ENCODE measurements at regions not wholly inside any gene's neighbourhood (a gene's known extent, or its start where the extent isn't known, plus 50 kb on each side); places are given as distances from the start of the nearest gene placed in this dataset.

DNA sequence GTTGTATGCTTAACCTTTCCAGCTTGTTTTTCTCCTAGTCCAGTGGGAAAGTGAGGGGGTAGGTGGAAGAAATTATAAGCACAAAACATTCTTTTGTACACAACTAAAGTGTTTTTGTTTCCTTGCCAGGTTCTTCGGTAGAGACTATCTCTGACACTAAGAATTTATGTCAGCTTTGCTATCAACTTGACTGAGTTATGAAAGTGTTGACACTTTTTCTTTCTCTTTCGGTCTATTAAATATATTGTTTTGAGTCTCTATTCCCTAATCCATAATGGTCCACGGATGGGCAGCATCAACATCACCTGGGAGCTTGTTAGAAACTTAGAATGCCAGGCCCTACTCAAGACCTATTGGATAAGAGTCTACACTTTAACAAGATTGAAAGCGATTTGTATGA lies 195.0 kb upstream of the ATP10B start (continued):
- TF ChIP-seq, protein P1, sequence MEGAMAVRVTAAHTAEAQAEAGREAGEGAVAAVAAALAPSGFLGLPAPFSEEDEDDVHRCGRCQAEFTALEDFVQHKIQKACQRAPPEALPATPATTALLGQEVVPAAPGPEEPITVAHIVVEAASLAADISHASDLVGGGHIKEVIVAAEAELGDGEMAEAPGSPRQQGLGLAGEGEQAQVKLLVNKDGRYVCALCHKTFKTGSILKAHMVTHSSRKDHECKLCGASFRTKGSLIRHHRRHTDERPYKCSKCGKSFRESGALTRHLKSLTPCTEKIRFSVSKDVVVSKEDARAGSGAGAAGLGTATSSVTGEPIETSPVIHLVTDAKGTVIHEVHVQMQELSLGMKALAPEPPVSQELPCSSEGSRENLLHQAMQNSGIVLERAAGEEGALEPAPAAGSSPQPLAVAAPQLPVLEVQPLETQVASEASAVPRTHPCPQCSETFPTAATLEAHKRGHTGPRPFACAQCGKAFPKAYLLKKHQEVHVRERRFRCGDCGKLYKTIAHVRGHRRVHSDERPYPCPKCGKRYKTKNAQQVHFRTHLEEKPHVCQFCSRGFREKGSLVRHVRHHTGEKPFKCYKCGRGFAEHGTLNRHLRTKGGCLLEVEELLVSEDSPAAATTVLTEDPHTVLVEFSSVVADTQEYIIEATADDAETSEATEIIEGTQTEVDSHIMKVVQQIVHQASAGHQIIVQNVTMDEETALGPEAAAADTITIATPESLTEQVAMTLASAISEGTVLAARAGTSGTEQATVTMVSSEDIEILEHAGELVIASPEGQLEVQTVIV (IDR thresholded peaks at IDR 0.05; ENCODE audit: borderline replicate concordance, partially characterized antibody): no peak

DNA sequence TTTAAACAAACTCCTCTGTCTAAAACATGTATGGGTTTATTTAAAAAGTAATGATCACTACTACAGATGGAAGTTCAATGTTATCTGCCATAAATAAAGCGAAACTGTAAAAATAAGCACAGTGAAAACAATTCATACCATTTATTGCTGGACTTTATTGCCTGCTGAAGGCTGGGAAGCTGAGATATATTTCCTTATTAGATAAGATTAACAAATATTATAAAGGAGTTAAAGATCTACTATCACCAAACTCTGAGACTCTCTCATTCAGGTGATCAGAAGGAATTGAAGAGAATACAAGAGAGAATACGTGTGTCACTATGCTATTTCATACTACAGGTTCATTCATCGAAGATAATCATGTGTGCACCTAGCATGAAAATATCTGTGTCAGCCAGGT lies 190.9 kb upstream of the ATP10B start:
- POLR2A ChIA-PET: no interaction called here
- no peak overlapping the region for H3K27ac ChIP-seq (ENCODE audit: control insufficient read depth, insufficient read depth)
- H3K4me3 ChIP-seq: no peak overlapping the region
- H3K4me2 ChIP-seq (ENCODE audit: control insufficient read depth, insufficient read depth): no peak overlapping the region
- H3K79me2 ChIP-seq (ENCODE audit: control insufficient read depth, insufficient read depth, low read length): no peaks in the 10 kb centered on the region
- no peak overlapping the region for H2AFZ ChIP-seq (ENCODE audit: control insufficient read depth, low read depth, low read length)
- no peak for ATAC-seq
- no peaks in the 10 kb centered on the region for H3K9me3 ChIP-seq (replicated peaks; ENCODE audit: control insufficient read depth, insufficient read depth, low read length)
- H3K9ac ChIP-seq (ENCODE audit: control insufficient read depth, insufficient read depth, low read length): no peak overlapping the region
- no peak for DNase-seq (ENCODE audit: low read depth, low spot score)
- no TSS peak for BruUV-seq (replicated peaks)
- WGBS (ENCODE audit: insufficient coverage, insufficient replicate concordance, low lambda C conversion rate, missing lambda C conversion rate): 19% methylated on average over 3 of the region's 3 CpGs
- CTCF ChIA-PET: no interaction called here
- in situ Hi-C loops (cut with MboI) (no loop called here), intact Hi-C loops (cut with micrococcal nuclease; ENCODE audit: unreplicated experiment) (no loop called here)
- no peaks in the 10 kb centered on the region for H3K27me3 ChIP-seq (replicated peaks in 1 of 2; ENCODE audit: control insufficient read depth in 2 of 2, insufficient read depth in 2 of 2, low read length in 1 of 2)
- no peaks in the 10 kb centered on the region for H4K20me1 ChIP-seq (ENCODE audit: control insufficient read depth, insufficient read depth)
- SMC1A ChIA-PET (ENCODE audit: uncharacterized antibody, unreplicated experiment): no interaction called here
- no peaks in the 10 kb centered on the region for H3K4me1 ChIP-seq (ENCODE audit: control insufficient read depth, insufficient read depth, low read length)
- FAIRE-seq: no peak
- RAD21 ChIA-PET (ENCODE audit: unreplicated experiment): no interaction called here
- TF ChIP-seq SREBF2 (IDR thresholded peaks at IDR 0.05; ENCODE audit: low read length): no peak
- H3K36me3 ChIP-seq (ENCODE audit: control insufficient read depth in 2 of 2, insufficient read depth in 2 of 2, low read length in 1 of 2): no peaks in the 10 kb centered on the region

DNA sequence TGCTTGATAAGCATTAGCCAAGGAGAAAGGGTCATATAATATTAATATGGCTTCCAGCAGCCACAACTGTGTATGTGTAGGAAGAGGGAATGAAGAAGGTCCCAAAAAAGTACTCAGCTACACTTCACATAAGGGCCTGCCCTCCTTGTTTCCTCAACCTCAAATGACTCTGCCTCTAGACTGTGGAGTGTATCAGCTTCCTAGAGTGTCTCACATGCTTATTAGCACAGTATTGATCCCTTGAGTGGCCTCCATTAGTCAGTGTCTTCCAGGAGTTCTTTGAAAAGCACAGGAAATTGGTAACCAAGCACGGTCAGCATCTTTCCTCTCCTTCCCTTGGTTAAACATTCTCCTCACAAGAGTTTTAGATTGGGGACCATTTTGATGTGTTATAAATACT lies 190.4 kb upstream of the ATP10B start:
- H3K27me3 ChIP-seq (replicated peaks in 1 of 2; ENCODE audit: control insufficient read depth in 2 of 2, insufficient read depth in 2 of 2, low read length in 1 of 2): no peaks in the 10 kb centered on the region
- H3K36me3 ChIP-seq (ENCODE audit: control insufficient read depth in 2 of 2, insufficient read depth in 2 of 2, low read length in 1 of 2): no peaks in the 10 kb centered on the region
- in situ Hi-C loops (cut with MboI): no loop called here
- no peak overlapping the region for H2AFZ ChIP-seq (ENCODE audit: control insufficient read depth, low read depth, low read length)
- DNase-seq (ENCODE audit: low read depth, low spot score) (no peak), FAIRE-seq (no peak), ATAC-seq (no peak)
- no TSS peak for BruUV-seq (replicated peaks)
- no peaks in the 10 kb centered on the region for H4K20me1 ChIP-seq (ENCODE audit: control insufficient read depth, insufficient read depth)
- 0% methylated on average over 1 of the region's 1 CpG for WGBS (ENCODE audit: insufficient coverage, insufficient replicate concordance, low lambda C conversion rate, missing lambda C conversion rate)
- no peaks in the 10 kb centered on the region for H3K9me3 ChIP-seq (replicated peaks; ENCODE audit: control insufficient read depth, insufficient read depth, low read length)
- H3K4me1 ChIP-seq (ENCODE audit: control insufficient read depth, insufficient read depth, low read length): no peaks in the 10 kb centered on the region
- intact Hi-C loops (cut with micrococcal nuclease; ENCODE audit: unreplicated experiment): no loop called here
- no peak overlapping the region for H3K27ac ChIP-seq (ENCODE audit: control insufficient read depth, insufficient read depth)
- RAD21 ChIA-PET (ENCODE audit: unreplicated experiment): no interaction called here
- POLR2A ChIA-PET: no interaction called here
- CTCF ChIA-PET: no interaction called here
- no peak overlapping the region for H3K4me2 ChIP-seq (ENCODE audit: control insufficient read depth, insufficient read depth)
- H3K9ac ChIP-seq (ENCODE audit: control insufficient read depth, insufficient read depth, low read length): no peak overlapping the region
- SMC1A ChIA-PET (ENCODE audit: uncharacterized antibody, unreplicated experiment): no interaction called here
- no peak overlapping the region for H3K4me3 ChIP-seq
- H3K79me2 ChIP-seq (ENCODE audit: control insufficient read depth, insufficient read depth, low read length): no peaks in the 10 kb centered on the region
- TF ChIP-seq, protein P2, sequence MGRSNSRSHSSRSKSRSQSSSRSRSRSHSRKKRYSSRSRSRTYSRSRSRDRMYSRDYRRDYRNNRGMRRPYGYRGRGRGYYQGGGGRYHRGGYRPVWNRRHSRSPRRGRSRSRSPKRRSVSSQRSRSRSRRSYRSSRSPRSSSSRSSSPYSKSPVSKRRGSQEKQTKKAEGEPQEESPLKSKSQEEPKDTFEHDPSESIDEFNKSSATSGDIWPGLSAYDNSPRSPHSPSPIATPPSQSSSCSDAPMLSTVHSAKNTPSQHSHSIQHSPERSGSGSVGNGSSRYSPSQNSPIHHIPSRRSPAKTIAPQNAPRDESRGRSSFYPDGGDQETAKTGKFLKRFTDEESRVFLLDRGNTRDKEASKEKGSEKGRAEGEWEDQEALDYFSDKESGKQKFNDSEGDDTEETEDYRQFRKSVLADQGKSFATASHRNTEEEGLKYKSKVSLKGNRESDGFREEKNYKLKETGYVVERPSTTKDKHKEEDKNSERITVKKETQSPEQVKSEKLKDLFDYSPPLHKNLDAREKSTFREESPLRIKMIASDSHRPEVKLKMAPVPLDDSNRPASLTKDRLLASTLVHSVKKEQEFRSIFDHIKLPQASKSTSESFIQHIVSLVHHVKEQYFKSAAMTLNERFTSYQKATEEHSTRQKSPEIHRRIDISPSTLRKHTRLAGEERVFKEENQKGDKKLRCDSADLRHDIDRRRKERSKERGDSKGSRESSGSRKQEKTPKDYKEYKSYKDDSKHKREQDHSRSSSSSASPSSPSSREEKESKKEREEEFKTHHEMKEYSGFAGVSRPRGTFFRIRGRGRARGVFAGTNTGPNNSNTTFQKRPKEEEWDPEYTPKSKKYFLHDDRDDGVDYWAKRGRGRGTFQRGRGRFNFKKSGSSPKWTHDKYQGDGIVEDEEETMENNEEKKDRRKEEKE (IDR thresholded peaks at IDR 0.05): no peak
- TF ChIP-seq CBX5 (IDR thresholded peaks at IDR 0.05; ENCODE audit: low read depth) (no peak), ESRRA (IDR thresholded peaks at IDR 0.05; ENCODE audit: low read length) (no peak), ZNF24 (IDR thresholded peaks at IDR 0.05) (no peak), NR2C1 (IDR thresholded peaks at IDR 0.05) (no peak)
- TF ChIP-seq, protein P3, sequence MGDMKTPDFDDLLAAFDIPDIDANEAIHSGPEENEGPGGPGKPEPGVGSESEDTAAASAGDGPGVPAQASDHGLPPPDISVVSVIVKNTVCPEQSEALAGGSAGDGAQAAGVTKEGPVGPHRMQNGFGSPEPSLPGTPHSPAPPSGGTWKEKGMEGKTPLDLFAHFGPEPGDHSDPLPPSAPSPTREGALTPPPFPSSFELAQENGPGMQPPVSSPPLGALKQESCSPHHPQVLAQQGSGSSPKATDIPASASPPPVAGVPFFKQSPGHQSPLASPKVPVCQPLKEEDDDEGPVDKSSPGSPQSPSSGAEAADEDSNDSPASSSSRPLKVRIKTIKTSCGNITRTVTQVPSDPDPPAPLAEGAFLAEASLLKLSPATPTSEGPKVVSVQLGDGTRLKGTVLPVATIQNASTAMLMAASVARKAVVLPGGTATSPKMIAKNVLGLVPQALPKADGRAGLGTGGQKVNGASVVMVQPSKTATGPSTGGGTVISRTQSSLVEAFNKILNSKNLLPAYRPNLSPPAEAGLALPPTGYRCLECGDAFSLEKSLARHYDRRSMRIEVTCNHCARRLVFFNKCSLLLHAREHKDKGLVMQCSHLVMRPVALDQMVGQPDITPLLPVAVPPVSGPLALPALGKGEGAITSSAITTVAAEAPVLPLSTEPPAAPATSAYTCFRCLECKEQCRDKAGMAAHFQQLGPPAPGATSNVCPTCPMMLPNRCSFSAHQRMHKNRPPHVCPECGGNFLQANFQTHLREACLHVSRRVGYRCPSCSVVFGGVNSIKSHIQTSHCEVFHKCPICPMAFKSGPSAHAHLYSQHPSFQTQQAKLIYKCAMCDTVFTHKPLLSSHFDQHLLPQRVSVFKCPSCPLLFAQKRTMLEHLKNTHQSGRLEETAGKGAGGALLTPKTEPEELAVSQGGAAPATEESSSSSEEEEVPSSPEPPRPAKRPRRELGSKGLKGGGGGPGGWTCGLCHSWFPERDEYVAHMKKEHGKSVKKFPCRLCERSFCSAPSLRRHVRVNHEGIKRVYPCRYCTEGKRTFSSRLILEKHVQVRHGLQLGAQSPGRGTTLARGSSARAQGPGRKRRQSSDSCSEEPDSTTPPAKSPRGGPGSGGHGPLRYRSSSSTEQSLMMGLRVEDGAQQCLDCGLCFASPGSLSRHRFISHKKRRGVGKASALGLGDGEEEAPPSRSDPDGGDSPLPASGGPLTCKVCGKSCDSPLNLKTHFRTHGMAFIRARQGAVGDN (IDR thresholded peaks at IDR 0.05): no peak

Data from GM12878 (cell line).